Tibial nerve (tissue), 3 donors: ENCODE measurements at regions not wholly inside any gene's neighbourhood (a gene's known extent, or its start where the extent isn't known, plus 50 kb on each side); places are given as distances from the start of the nearest gene placed in this dataset.

Source experiments
- EP300 ChIP-seq, 2 donors: sonication (generic); formaldehyde crosslinking; IDR thresholded peaks; one replicate each; pipeline ENCODE4 v1.6.1; 2017; ENCODE audit warnings: antibody characterized with exemption in 2 of 2, mild to moderate bottlenecking in 1 of 2
- POLR2A ChIP-seq, 2 donors: fragments of 450-650 bp; IDR thresholded peaks; one replicate each; pipeline ENCODE4 v1.6.1; 2017; ENCODE audit warnings: antibody characterized with exemption in 2 of 2, mild to moderate bottlenecking in 2 of 2, moderate library complexity in 2 of 2

GRCh38 chr6:56819604-56820003 lies 135.3 kb upstream of the BEND6 start:
- TF ChIP-seq POLR2A (IDR thresholded peaks at IDR 0.05): no peak
- no peak for TF ChIP-seq EP300 (IDR thresholded peaks at IDR 0.05)
